ENCODE measurements at regions not wholly inside any gene's neighbourhood (a gene's known extent, or its start where the extent isn't known, plus 50 kb on each side); places are given as distances from the start of the nearest gene placed in this dataset.
"Not testable (repeated sequence)": the region's sequence is repeated elsewhere in the genome, so short reads cannot be mapped to it uniquely, and the experiment has no call there.

- H3K9me3 Mint-ChIP-seq = peaks cover 4% of the 10 kb centered on the region
- TF ChIP-seq, protein P1, sequence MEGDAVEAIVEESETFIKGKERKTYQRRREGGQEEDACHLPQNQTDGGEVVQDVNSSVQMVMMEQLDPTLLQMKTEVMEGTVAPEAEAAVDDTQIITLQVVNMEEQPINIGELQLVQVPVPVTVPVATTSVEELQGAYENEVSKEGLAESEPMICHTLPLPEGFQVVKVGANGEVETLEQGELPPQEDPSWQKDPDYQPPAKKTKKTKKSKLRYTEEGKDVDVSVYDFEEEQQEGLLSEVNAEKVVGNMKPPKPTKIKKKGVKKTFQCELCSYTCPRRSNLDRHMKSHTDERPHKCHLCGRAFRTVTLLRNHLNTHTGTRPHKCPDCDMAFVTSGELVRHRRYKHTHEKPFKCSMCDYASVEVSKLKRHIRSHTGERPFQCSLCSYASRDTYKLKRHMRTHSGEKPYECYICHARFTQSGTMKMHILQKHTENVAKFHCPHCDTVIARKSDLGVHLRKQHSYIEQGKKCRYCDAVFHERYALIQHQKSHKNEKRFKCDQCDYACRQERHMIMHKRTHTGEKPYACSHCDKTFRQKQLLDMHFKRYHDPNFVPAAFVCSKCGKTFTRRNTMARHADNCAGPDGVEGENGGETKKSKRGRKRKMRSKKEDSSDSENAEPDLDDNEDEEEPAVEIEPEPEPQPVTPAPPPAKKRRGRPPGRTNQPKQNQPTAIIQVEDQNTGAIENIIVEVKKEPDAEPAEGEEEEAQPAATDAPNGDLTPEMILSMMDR (conservative IDR thresholded peaks at IDR 0.05) = no peak
- DNase-seq (ENCODE audit: low read depth, low spot score) = no peak
- no peaks in the 10 kb centered on the region for H3K36me3 Mint-ChIP-seq (ENCODE audit: low read depth)
- no peak overlapping the region for H3K27ac Mint-ChIP-seq (ENCODE audit: unreplicated experiment)
- no peaks in the 10 kb centered on the region for H3K4me1 Mint-ChIP-seq
- H3K27me3 Mint-ChIP-seq (ENCODE audit: low read depth) = no peaks in the 10 kb centered on the region
- H3K4me3 Mint-ChIP-seq = no peak overlapping the region
Observed at GRCh38 chr6:47180633-47181032, 129.1 kb downstream of the TNFRSF21 start.

DNA sequence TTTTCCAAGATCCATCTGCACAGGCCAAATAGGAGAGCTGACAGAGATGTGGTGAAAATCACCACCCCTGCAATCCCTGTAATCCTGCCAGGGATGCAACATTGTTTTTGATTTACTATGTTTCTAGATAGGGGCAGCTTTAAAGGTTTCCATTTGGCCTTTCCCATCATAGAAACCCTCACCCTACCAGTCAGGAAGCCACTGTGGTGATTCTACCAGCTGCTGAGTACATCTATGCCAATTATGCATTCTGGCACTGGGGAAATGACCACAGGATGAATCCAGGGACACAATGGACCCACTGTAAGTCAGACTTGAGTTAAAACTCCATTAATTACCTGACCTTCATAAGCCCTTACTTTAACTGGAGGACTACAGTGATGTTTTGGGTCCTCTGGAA is 130.4 kb downstream of the TNFRSF21 start:
- Mint-ChIP-seq H3K9me3 (peaks cover 4% of the 10 kb centered on the region), H3K4me1 (no peaks in the 10 kb centered on the region), H3K27ac (ENCODE audit: unreplicated experiment) (no peak overlapping the region), H3K4me3 (no peak overlapping the region), H3K36me3 (ENCODE audit: low read depth) (no peaks in the 10 kb centered on the region), H3K27me3 (ENCODE audit: low read depth) (no peaks in the 10 kb centered on the region)
- TF ChIP-seq, protein P1 (conservative IDR thresholded peaks at IDR 0.05) = no peak
- DNase-seq (ENCODE audit: low read depth, low spot score) = no peak

GRCh38 chr6:47175656-47176055 is 133.5 kb upstream of the ADGRF1 start:
- TF ChIP-seq, protein P1 (conservative IDR thresholded peaks at IDR 0.05) = no peak
- H3K27ac Mint-ChIP-seq (ENCODE audit: unreplicated experiment) = no peak overlapping the region
- no peaks in the 10 kb centered on the region for H3K4me1 Mint-ChIP-seq
- no peak for DNase-seq (ENCODE audit: low read depth, low spot score)
- no peaks in the 10 kb centered on the region for H3K36me3 Mint-ChIP-seq (ENCODE audit: low read depth)
- no peak overlapping the region for H3K4me3 Mint-ChIP-seq
- no peaks in the 10 kb centered on the region for H3K27me3 Mint-ChIP-seq (ENCODE audit: low read depth)
- H3K9me3 Mint-ChIP-seq = peaks cover 2% of the 10 kb centered on the region

GRCh38 chr6:47174502-47175023 is 132.4 kb upstream of the ADGRF1 start:
- Mint-ChIP-seq H3K36me3 (ENCODE audit: low read depth) (no peaks in the 10 kb centered on the region), H3K4me1 (no peaks in the 10 kb centered on the region), H3K27me3 (ENCODE audit: low read depth) (no peaks in the 10 kb centered on the region), H3K27ac (ENCODE audit: unreplicated experiment) (no peak overlapping the region), H3K4me3 (no peak overlapping the region), H3K9me3 (peaks cover 4% of the 10 kb centered on the region)
- DNase-seq (ENCODE audit: low read depth, low spot score) = no peak
- TF ChIP-seq, protein P1 (conservative IDR thresholded peaks at IDR 0.05) = no peak

GRCh38 chr6:47174063-47174462 is 131.9 kb upstream of the ADGRF1 start:
- not testable (repeated sequence) for H3K36me3 Mint-ChIP-seq (ENCODE audit: low read depth); H3K9me3 Mint-ChIP-seq; DNase-seq (ENCODE audit: low read depth, low spot score); H3K4me1 Mint-ChIP-seq; H3K27me3 Mint-ChIP-seq (ENCODE audit: low read depth); H3K27ac Mint-ChIP-seq (ENCODE audit: unreplicated experiment); H3K4me3 Mint-ChIP-seq

DNA sequence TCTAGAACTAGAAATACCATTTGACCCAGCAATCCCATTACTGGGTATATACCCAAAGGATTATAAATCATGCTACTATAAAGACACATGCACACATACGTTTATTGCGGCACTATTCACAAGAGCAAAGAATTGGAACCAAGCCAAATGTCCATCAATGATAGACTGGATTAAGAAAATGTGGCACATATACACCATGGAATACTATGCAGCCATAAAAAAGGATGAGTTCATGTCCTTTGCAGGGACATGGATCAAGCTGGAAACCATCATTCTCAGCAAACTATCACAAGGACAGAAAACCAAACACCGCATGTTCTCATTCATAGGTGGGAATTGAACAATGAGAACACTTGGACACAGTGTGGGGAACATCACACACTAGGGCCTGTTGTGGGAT is 131.0 kb upstream of the ADGRF1 start:
- not testable (repeated sequence) for H3K36me3 Mint-ChIP-seq (ENCODE audit: low read depth); H3K4me3 Mint-ChIP-seq; H3K27me3 Mint-ChIP-seq (ENCODE audit: low read depth); H3K4me1 Mint-ChIP-seq; DNase-seq (ENCODE audit: low read depth, low spot score); H3K9me3 Mint-ChIP-seq; H3K27ac Mint-ChIP-seq (ENCODE audit: unreplicated experiment)

DNA sequence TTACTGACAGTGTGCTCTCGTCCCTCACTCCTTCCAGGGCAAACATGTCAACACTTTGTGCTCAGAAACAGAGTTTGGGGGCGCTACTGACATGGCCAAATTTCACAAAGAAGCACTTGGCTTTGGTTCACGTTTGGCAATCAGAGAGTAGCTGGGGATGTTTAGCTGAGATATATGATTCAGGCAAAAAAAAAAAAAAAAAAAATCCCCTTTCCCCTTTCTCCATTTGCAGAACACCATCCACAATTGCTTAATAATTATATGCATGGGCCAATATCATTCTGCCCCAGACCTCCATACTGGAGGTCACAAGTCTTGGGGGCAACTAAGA is 128.4 kb upstream of the ADGRF1 start:
- H3K27me3 Mint-ChIP-seq (ENCODE audit: low read depth) = no peaks in the 10 kb centered on the region
- no peak overlapping the region for H3K27ac Mint-ChIP-seq (ENCODE audit: unreplicated experiment)
- TF ChIP-seq, protein P1 (conservative IDR thresholded peaks at IDR 0.05) = no peak
- DNase-seq (ENCODE audit: low read depth, low spot score) = no peak
- H3K36me3 Mint-ChIP-seq (ENCODE audit: low read depth) = no peaks in the 10 kb centered on the region
- H3K9me3 Mint-ChIP-seq = peaks cover 4% of the 10 kb centered on the region
- H3K4me1 Mint-ChIP-seq = peaks cover 4% of the 10 kb centered on the region
- H3K4me3 Mint-ChIP-seq = no peak overlapping the region
